PC-3 (cell line): ENCODE measurements at regions not wholly inside any gene's neighbourhood (a gene's known extent, or its start where the extent isn't known, plus 50 kb on each side); places are given as distances from the start of the nearest gene placed in this dataset.

Source experiments
- CTCF ChIP-seq: fragments of 300-600 bp; sonication (generic); conservative IDR thresholded peaks from 2 replicates; pipeline ENCODE4 v1.5.1; 2017; ENCODE audit warnings: antibody characterized with exemption, low read depth, mild to moderate bottlenecking, low read length
- EZH2 ChIP-seq: fragments of 300-600 bp; sonication (generic); IDR thresholded peaks from one replicate; pipeline ENCODE4 v1.6.1; 2017; ENCODE audit warnings: antibody characterized with exemption, mild to moderate bottlenecking, low read length; ENCODE audit not compliant: unreplicated experiment

GRCh38 chr12:102592134-102592533 is 111.8 kb upstream of the IGF1 start:
- TF ChIP-seq CTCF: no peak
- no peak for TF ChIP-seq EZH2
